ENCODE measurements at regions not wholly inside any gene's neighbourhood (a gene's known extent, or its start where the extent isn't known, plus 50 kb on each side); places are given as distances from the start of the nearest gene placed in this dataset.

DNA sequence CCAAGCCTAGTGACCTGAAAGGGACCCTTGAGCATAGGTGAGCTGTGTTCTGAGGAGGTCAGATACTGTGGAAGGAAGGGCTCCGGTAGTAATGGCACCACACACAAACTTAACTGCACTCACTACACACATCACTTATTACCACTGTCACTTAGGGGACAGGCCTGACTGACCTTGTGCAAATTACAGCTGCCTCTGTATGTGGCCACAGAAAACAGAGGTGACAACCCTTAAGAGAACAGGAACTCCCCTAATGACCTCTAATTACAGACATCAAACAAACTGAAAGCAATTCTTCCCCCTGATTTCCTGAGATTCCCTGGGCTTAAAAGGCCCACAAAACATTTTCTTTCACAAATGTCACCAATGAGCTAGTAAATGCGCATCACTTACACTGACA, 360.6 kb downstream of the RND3 start:
- TF ChIP-seq, protein P1, sequence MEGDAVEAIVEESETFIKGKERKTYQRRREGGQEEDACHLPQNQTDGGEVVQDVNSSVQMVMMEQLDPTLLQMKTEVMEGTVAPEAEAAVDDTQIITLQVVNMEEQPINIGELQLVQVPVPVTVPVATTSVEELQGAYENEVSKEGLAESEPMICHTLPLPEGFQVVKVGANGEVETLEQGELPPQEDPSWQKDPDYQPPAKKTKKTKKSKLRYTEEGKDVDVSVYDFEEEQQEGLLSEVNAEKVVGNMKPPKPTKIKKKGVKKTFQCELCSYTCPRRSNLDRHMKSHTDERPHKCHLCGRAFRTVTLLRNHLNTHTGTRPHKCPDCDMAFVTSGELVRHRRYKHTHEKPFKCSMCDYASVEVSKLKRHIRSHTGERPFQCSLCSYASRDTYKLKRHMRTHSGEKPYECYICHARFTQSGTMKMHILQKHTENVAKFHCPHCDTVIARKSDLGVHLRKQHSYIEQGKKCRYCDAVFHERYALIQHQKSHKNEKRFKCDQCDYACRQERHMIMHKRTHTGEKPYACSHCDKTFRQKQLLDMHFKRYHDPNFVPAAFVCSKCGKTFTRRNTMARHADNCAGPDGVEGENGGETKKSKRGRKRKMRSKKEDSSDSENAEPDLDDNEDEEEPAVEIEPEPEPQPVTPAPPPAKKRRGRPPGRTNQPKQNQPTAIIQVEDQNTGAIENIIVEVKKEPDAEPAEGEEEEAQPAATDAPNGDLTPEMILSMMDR (IDR thresholded peaks at IDR 0.05 in 2 of 3, conservative IDR thresholded peaks at IDR 0.05 in 1 of 3; ENCODE audit: borderline replicate concordance in 1 of 3, insufficient read depth in 1 of 3, low read depth in 2 of 3, low read length in 2 of 3): no peak
- no peak for TF ChIP-seq EZH2 (IDR thresholded peaks at IDR 0.05)
